Pancreas (tissue), 10 donors: ENCODE measurements at regions not wholly inside any gene's neighbourhood (a gene's known extent, or its start where the extent isn't known, plus 50 kb on each side); places are given as distances from the start of the nearest gene placed in this dataset.

Source experiments
- ATAC-seq, 4 donors: fragments of 200-7000 bp; cut with Tn5 transposase; one replicate each; pipeline versions ENCODE4 v1.8.0 to v1.9.1; 2020; ENCODE audit warnings: mild to moderate bottlenecking in 4 of 4, moderate library complexity in 4 of 4
- DNase-seq, 6 donors: peaks; one replicate each; pipeline ENCODE4 v3.0.0-alpha.2; 2020
- FAIRE-seq: peaks from 2 replicates; lab custom pipeline; 2012; peaks lifted over from hg19 to GRCh38; lab: Jason Lieb, UNC
- H3K27ac ChIP-seq, 4 donors: fragments of 200-600 bp; sonication (generic); 1 replicate in 3 of 4; 2 replicates in 1 of 4; pipeline versions ENCODE4 v1.5.0 to v1.8.0; 2020
- H3K27me3 ChIP-seq, 4 donors: fragments of 200-600 bp; one replicate each; pipeline ENCODE4 v1.8.0; 2021
- H3K36me3 ChIP-seq, 3 donors: fragments of 200-600 bp; sonication (generic) in 1 of 3; one replicate each; pipeline versions ENCODE4 v1.5.0 to v1.8.0; 2020 to 2021
- H3K4me1 ChIP-seq, 3 donors: fragments of 200-600 bp; one replicate each; pipeline ENCODE4 v1.8.0; 2021
- H3K4me3 ChIP-seq, 4 donors: fragments of 200-600 bp; sonication (generic) in 2 of 4; one replicate each; pipeline versions ENCODE4 v1.5.0 to v1.8.0; 2020 to 2021
- H3K9me3 ChIP-seq, 4 donors: fragments of 200-600 bp; one replicate each; pipeline ENCODE4 v1.8.0; 2021
- CTCF ChIP-seq, 4 donors: fragments of 200-600 bp; sonication (generic) in 3 of 4; IDR thresholded peaks; one replicate each; pipeline versions ENCODE4 v1.5.0 to v1.8.0; 2021; ENCODE audit warnings: antibody characterized with exemption in 4 of 4
- WGBS, 2 donors: extraction: QIAGEN DNeasy Blood & Tissue Kit; methylation state at CpG; one replicate each; pipeline ENCODE4 v1.1.7; 2013; 5-methylcytosine and 5-hydroxymethylcytosine counted together
- intact Hi-C, 3 donors: fragments of 100-400 bp; cut with DNase I; formaldehyde crosslinking; loops; one replicate each; pipeline versions ENCODE4 v1.11.1 to v1.14.2; 2022
- donor health status: healthy with polysubstance abuse.
- donor health status: DM: no; HTN: no; CAD: no; lungs with moderate emphysema.
- donor health status: DM: no; HTN: no; CAD: no.
- donor health status: control.
- donor health status: control.
- donor health status: Bipolar disorder and iron deficiency.
- donor health status: DM: yes; HTN: yes; CAD: no.
- donor health status: DM: no; HTN: no; CAD: no.
- donor health status: DM: no; HTN: no; CAD: no.
- donor health status: DM: yes; HTN: yes; CAD: no.

- no peak for DNase-seq
- Histone ChIP-seq H3K4me3 (no peak overlapping the region), H3K4me1 (no peaks in the 10 kb centered on the region), H3K9me3 (no peaks in the 10 kb centered on the region), H3K36me3 (no peaks in the 10 kb centered on the region), H3K27me3 (no peaks in the 10 kb centered on the region), H3K27ac (no peak overlapping the region)
- TF ChIP-seq CTCF (IDR thresholded peaks at IDR 0.05): no peak
- intact Hi-C loops: no loop called here
- 8 to 27% methylated on average over 1 of the region's 1 CpG for WGBS, 2 donors
- FAIRE-seq: no peak
- ATAC-seq: no peak
Measured at GRCh38 chr3:25235031-25235430, 193.0 kb upstream of the RARB start.

GRCh38 chr3:25235466-25235865 lies 192.6 kb upstream of the RARB start:
- intact Hi-C loops: no loop called here
- peak in 1 of 4 donors; percentile 15 for ATAC-seq
- no peak for TF ChIP-seq CTCF (IDR thresholded peaks at IDR 0.05)
- Histone ChIP-seq H3K4me1 (no peaks in the 10 kb centered on the region), H3K36me3 (no peaks in the 10 kb centered on the region), H3K27me3 (no peaks in the 10 kb centered on the region), H3K27ac (no peak overlapping the region), H3K4me3 (no peak overlapping the region), H3K9me3 (no peaks in the 10 kb centered on the region)
- FAIRE-seq: no peak
- DNase-seq: no peak
- 75 to 94% methylated on average over 2 of the region's 2 CpGs for WGBS, 2 donors

DNA sequence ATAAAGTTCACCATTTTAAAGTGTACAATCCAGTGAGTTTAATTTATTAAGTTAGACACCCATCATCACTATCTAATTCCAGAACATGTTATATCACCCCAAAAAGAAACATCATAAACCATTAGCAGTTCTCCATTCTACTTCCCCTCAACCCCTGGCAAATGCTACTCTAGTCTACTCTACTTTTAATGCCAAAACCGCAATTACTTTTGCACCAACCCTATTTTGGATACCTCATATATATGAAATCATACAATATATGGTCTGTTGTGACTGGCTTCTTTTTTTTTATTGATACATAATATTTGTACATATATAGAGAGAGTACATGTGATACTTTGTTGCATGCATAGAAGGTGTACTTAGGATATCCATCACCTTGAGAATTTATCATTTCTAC lies 190.5 kb upstream of the RARB start:
- no peak for DNase-seq
- ATAC-seq: no peak
- H3K36me3 ChIP-seq: no peaks in the 10 kb centered on the region
- WGBS, 2 donors: 58 to 75% methylated on average over 1 of the region's 1 CpG
- no peak overlapping the region for H3K27ac ChIP-seq
- no peak for FAIRE-seq
- no peaks in the 10 kb centered on the region for H3K27me3 ChIP-seq
- intact Hi-C loops: no loop called here
- H3K4me1 ChIP-seq: no peaks in the 10 kb centered on the region
- TF ChIP-seq CTCF (IDR thresholded peaks at IDR 0.05): no peak
- H3K9me3 ChIP-seq: no peaks in the 10 kb centered on the region
- no peak overlapping the region for H3K4me3 ChIP-seq

- WGBS, 2 donors: 54 to 69% methylated on average over 1 of the region's 1 CpG
- ATAC-seq (no peak), FAIRE-seq (no peak), DNase-seq (no peak)
- Histone ChIP-seq H3K4me3 (no peak overlapping the region), H3K27me3 (no peaks in the 10 kb centered on the region), H3K27ac (no peak overlapping the region), H3K9me3 (no peaks in the 10 kb centered on the region), H3K36me3 (no peaks in the 10 kb centered on the region), H3K4me1 (no peaks in the 10 kb centered on the region)
- intact Hi-C loops: no loop called here
- no peak for TF ChIP-seq CTCF (IDR thresholded peaks at IDR 0.05)
Measured at GRCh38 chr3:25239042-25239441, 189.0 kb upstream of the RARB start.

DNA sequence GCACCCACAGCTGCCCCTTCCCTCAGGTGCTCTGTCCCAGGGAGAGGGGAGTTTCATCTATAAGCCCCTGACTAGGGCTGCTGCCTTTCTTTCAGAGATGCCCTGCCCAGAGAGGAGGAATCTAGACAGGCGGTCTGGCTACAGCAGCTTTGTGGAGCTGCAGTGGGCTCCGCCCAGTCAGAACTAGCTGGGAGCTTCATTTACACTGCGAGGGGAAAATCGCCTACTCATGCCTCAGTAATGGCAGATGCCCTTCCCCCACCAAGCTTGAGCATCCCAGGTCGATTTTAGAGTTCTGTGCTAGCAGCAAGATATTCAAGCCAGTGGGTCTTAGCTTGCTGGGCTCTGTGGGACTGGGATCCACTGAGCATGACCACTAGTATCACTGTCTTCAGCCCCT lies 181.2 kb upstream of the RARB start:
- WGBS, 2 donors: 43 to 60% methylated on average over 5 of the region's 5 CpGs
- intact Hi-C loops: no loop called here
- ATAC-seq: no peak
- DNase-seq: no peak
- H3K4me1 ChIP-seq: no peaks in the 10 kb centered on the region
- H3K36me3 ChIP-seq: no peaks in the 10 kb centered on the region
- no peaks in the 10 kb centered on the region for H3K9me3 ChIP-seq
- FAIRE-seq: no peak
- TF ChIP-seq CTCF (IDR thresholded peaks at IDR 0.05): no peak
- H3K27me3 ChIP-seq: no peaks in the 10 kb centered on the region
- H3K4me3 ChIP-seq: no peak overlapping the region
- no peak overlapping the region for H3K27ac ChIP-seq
